ENCODE measurements at regions not wholly inside any gene's neighbourhood (a gene's known extent, or its start where the extent isn't known, plus 50 kb on each side); places are given as distances from the start of the nearest gene placed in this dataset.

DNA sequence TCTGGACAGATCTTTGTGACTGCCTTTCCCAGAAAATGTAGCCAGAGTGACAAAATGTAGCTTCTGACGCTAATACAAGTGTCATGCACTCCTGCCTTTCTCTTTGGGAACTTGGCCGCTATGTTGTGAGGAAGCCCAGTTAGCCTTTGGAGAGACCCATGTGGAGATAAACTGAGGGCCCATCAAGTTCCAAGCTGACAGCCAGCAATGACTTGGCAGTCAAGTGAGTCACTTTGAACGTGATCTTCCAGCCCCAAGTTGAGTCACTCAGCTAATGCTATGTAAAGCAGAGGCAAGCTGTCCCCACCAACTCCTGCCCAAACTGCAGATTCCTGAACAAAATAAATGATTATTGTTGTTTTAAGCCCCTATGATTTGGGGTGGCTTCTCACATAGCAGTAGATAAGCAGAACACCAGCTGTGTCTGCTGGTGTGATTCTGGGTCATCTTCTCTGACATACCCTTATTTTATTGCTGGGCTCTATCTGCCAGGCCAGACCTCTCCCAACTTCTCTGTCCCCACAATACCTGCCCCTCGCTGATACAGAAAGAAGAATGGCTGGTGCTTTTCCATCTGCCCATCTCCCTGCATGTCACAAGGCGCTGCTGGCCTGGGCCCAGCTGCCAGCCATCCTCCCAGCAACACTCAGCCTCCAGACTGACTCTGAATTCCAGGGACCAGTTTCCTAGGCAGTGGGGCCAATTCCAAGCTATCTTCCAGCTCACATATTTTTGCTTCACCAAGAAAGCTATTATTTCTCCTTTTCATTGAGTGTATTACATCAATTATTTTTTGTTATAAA lies 274.8 kb downstream of the LRFN2 start:
- no peak for DNase-seq

DNA sequence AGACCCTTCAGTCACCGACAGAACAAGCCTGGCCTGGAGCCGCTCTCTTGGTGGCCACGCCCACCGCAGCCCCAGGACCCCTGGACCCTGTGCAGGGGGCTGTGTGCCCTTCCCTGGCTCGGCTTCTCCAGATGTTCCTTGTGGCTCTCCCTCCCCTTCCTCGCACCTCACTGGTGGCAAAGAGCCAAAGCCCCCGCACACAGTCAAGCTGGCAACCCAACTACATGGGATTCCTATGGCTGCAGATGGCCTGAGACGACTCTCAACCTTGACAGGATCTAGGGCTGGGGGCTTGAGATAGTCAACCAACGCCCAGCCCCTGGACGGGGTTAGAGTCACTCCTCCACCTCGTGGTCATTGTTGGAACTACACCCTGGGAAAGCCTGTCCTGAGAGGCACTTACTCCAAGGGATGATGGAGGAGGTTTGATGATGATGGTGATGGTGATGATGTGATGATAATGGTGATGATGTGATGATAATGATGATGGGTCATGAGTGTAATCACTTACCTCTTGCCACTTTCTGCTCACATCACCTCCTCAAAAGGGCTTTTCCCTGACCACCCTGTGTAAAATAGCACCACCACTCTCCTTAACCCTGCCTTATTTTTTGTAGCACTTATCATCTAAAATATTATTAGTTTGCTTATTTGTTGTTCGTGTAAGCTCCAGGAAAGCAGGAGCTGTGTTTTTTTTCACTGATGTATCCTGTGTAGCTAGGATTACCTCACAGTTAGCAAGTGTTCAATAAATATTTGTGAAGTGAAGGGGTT lies 278.4 kb downstream of the LRFN2 start:
- DNase-seq, result peak; percentile 53

- DNase-seq, result no peak
Measured at GRCh38 chr6:40307712-40308111, 279.5 kb downstream of the LRFN2 start.

DNA sequence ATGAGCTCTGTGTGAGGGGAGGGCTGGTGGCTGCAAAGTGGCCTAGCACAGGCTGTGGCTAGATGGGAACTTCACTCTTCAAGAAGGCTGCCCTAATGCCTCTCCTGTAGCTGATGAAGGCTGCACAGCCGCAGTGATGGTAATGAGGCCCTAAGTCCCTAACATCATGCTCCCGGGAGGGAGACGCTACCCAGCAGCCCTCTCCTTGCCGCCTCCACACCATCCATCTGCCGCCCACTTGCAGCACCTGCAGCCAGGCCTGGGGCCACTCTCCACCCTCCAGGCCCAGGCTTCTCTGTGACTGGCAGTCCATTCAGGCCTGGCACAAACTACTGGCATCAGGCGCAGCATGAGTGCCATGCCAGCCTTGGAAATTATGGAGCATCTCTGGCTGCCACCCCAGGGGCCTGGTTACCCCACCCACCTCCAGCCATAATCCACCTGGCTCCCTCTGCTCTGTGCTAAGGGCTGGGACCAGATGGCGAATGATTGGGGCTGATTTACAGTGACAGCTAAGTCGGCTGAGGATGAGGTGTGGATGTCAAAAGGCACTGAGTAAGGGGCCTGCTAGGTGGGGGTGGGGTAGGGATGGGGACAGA lies 284.2 kb downstream of the LRFN2 start:
- DNase-seq, result peak; percentile 78

- DNase-seq, result no peak
Measured at GRCh38 chr6:40299681-40300080, 287.5 kb downstream of the LRFN2 start.

DNA sequence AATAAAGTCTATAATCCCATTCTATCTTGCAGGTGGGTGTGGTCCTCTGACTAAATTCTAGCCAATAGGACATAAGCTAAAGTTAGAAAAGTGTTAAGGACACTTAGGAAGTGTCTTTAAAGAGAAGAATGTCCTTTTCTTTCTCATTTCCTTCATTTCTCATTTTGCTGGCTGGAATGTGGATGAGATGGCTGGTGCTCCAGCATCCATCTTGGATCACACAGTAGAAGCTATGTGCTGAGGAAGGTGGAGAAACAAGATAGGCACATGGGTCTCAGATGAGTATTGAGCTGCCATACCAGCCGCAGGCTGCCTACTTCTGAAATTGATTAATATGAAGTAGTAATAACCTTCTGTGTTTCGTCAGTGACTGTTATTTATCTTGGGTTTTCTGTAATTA lies 289.0 kb downstream of the LRFN2 start:
- DNase-seq, result no peak

GRCh38 chr6:40295251-40295950 lies 291.8 kb downstream of the LRFN2 start:
- no peak for DNase-seq

DNA sequence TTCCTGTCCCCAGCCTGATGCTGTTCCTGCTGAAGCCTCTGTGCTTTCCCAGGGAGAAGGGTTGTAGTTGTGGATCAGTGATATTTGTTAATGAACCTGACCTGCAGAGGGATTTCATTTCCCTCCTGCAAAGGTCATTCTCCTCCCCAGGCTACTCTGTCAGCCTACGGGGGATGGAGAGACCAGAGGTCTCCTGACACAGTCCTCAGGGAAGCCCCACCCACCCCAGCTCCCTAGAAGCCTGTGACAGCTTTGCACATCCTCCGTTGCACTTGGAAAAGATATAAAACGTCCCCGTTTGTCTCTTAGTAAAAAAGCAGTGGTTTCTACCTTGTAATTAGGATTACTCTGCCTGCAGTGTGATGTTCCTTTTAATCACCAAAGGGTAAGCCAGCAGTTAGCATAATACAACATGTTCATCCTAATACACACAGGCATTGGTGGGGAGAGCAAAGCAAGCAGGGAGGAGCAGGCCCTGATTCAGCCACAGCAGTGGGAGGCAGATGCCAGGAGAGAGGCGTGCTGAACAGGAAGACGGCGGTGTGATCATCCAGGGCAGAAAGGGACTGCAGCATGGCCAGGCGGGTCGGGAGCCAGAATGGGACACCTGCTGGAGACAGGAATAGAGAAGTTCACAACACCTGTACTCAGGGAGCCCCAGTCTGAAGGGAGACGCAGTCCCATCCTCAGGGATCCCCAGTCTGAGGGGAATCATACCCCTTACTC lies 293.5 kb downstream of the LRFN2 start:
- DNase-seq, result peak; percentile 2

- no peak for DNase-seq
Measured at GRCh38 chr6:40293060-40293459, 294.1 kb downstream of the LRFN2 start.

GRCh38 chr6:40290816-40291215 lies 296.3 kb downstream of the LRFN2 start:
- DNase-seq, result no peak

DNA sequence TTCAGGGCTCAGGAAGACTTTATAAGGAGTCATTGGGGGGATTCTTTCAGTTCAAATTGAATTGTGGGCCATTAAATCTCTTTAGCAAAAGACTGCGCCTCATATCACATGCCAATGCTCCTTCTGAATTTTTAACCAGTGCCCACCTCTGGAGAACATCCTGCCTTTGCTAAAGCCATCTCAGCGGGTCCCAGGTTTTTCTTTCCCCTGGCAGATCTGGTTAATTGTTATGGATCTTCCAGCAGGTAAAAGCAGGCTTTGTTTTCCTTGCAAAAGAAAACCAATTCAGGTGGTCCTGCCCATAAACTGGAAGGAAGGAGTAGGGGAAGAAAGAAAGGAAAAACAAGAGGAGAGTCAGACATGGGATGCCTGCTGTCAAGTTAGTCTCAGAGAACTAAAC lies 298.2 kb downstream of the LRFN2 start:
- no peak for DNase-seq

GRCh38 chr6:40287296-40287850 lies 299.8 kb downstream of the LRFN2 start:
- DNase-seq, result no peak

DNA sequence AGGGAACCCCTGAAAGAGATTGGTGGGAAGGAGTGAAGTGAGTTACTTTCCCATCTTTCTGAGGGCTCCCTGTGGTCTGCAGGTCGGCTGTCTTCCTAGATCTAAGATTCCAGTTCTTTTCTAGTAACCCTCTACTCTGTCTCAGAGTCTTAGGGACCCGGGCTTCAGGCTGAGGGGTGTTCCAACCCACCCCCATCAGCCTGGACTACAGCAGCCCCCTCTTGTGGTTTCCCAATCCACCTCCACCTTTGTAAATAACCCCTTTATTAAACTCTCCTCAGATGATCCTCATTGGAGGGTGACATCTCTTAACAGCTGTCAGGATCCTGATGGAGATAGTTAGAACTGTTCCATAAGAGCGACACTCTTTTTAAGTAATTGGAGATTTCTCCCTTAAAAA lies 300.4 kb downstream of the LRFN2 start:
- DNase-seq, result no peak

DNA sequence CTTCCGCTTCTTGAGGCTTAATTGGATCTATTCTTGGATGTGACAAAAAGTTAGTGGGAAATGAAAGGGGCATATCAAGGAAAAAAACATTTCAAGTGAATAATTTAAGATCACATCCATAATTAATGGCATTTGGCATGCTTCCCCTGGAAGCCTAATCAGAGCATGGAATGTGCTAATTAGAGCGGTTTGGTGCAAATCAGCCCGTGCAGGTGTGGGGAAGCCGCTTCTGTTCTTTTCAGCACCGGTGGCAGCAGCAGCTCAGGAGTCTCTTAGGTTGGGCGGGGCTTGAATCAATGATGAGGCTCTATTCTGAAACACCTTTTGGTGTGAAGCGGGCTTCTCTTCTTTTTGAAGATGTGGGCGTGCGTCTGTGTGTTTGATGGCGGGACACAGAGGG lies 301.2 kb downstream of the LRFN2 start:
- DNase-seq, result no peak

GRCh38 chr6:40285535-40285934 lies 301.6 kb downstream of the LRFN2 start:
- no peak for DNase-seq

GRCh38 chr6:40282986-40283385 lies 304.2 kb downstream of the LRFN2 start:
- DNase-seq, result no peak

DNA sequence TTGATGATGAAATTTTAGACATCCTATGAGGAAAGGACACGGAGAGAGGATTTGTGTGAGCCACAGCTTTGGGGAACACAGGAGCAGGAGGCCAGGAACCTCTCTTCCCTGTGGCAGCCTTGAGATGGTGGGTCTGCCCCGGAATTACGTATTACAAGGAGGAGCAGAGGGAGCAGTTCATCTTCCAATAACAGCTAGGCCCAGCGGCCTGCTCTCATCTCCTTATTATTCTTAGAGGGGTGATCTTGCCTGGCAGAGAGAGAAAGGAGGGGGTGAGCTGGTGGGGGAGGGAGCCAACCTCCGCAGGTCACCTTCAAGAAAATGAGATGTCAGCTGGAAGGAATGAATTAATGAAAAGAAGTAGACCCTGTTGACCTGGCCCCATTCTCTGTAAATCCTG lies 305.8 kb downstream of the LRFN2 start:
- DNase-seq, result no peak

DNA sequence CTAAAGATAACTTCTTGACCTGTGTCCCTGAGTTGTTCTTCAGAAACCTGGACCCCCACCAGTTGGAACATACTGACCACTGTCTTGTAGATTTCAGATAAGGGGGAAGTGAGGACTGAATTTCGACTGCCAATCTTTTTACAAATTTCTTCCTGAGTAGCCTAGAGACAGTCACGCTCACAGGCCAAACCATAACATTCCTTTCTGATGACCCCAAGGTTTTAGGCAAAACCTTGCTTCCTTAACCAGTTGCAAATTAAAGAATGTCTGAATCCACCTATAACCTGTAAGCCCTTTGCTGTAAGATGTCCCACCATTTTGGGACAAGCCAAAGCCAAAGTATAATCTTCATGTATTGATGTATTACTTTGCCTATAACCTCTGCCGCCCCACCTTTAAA lies 306.9 kb downstream of the LRFN2 start:
- DNase-seq, result no peak

DNA sequence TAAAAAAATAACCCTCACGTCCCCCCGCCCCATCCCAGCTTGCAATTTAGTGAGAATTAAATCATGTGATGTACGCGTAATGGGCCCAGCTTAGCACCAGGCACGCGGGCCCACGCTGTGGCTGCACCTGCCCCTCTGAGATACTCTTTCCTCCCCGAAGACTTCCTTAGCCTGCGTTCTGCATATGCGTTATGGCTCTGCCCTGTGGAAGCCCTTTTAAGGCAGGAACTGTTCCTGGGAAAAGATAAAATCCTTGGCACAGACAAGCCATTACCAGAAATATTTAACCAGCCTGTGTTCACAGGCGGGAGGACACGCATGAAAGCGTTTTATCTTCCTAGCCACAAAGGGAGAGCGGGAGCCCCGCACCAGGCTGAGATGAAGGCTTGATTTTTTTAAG lies 311.0 kb downstream of the LRFN2 start:
- no peak for DNase-seq

DNA sequence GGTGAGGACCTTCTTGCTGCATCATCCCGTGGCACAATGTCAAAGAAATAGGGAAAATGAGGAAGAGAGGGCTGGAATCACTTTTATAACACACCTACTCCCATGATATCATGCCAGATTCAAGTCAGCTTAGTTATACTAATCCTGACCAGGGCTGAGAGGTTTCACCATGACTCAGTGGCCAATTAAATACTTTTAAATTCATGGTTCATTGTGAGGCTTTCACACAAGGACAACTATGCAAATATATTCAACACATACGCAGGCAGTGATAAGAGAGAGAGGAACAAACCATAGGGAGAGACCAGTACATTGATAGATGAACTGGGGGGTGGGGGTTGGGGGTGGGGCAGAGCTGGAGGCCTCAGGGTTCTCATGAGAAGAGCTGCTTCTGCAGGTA lies 313.1 kb downstream of the LRFN2 start:
- no peak for DNase-seq

GRCh38 chr6:40268614-40269013 lies 318.6 kb downstream of the LRFN2 start:
- DNase-seq, result no peak

GRCh38 chr6:40268166-40268565 lies 319.0 kb downstream of the LRFN2 start:
- no peak for DNase-seq

Measured in NCI-H1694 treated with DMSO at 0.1 percent for 48 hours (cell line).